ENCODE measurements at regions not wholly inside any gene's neighbourhood (a gene's known extent, or its start where the extent isn't known, plus 50 kb on each side); places are given as distances from the start of the nearest gene placed in this dataset.

DNA sequence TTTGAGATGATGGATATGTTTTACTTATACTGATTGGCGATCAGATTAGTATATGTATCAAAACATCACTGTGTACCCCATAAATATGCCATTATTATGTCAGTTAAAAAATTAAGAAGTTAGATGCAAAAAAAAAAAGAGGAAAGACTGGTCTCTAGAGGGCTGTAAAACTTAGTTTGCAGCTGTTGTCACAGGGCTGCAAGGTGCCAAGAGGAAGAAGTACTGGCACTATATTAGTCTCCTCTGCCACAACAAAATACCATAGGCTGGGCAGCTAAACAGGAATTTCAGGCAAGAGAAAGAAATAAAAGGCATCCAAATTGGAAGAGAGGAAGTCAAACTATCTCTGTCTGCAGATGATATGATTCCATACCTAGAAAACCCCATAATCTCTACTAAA lies 177.8 kb upstream of the PLPP4 start:
- FAIRE-seq (no peak), DNase-seq (ENCODE audit: low spot score) (no peak)

DNA sequence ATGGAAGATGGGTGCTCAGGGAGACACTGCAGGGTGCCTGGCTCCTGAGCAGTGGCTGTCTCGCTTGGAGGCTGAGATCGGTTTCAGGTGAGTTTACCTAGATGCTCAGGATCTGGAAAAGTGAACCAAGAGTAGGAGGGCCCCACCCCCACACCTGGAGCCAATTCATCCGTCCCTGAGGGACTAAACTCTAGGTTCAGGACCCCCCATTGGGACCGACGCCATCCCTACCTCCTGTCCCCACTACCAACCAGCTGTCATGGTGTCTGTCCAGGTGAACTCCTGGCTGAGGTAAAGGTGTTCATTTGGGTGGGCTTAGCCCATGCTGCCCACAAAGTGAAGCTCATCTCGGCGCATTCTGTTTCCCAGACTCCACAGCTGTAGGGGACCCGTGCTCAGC lies 174.6 kb upstream of the PLPP4 start:
- FAIRE-seq (no peak), DNase-seq (ENCODE audit: low spot score) (no peak)

DNA sequence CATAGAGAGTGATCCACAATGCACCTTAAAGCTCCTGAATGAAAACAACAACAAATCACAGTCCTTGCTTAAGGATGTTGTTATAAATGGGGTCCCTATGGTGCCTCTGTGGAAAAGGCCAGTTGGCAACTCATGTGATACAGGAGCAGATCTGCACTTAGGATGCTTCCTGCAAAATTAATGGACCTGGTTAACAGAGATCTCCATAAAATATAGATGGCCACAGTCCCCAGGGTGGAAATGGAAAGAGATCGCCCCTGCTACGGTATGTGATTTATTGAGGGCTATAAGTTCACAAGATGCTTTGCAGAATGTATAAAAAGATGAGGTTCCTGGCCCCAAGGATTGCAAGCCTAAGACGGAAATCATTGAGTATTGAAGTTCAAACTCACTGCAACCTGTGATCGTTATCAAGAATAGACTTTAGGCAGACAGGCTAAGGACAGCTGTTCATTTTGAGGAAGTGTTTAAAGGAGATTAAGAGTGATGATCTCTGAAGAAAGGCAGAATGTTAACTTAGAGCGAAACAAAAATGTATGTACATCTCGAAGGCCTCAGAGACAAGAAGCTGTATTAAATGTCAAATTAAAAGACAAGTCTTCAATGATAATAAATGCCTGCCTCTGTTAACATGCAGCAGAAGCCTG lies 174.1 kb upstream of the PLPP4 start:
- FAIRE-seq (no peak), DNase-seq (ENCODE audit: low spot score) (no peak)

DNA sequence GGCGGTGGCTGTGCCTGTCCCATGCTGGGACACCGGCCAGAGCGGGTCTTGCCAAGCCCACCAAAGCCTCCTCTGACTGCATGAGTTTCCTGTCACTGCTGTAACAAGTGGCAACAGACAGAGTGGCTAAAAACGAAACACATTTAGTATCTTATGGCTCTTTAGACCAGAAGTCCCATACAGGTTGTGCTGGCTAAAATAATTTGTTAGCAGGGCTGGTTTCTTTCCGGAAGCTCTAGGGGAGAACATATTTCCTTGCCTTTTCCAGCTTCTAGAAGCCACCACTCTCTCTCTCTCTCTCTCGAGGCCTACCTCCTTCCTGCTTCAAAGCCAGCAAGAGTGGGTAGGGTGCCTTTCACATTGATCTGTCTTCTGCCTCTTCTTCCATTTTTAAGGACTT lies 171.6 kb upstream of the PLPP4 start:
- FAIRE-seq (no peak), DNase-seq (ENCODE audit: low spot score) (no peak)

GRCh38 chr10:120286280-120286679 lies 170.7 kb upstream of the PLPP4 start:
- DNase-seq (ENCODE audit: low spot score) (no peak), FAIRE-seq (no peak)

- DNase-seq (ENCODE audit: low spot score) (no peak), FAIRE-seq (no peak)
Observed at GRCh38 chr10:120300513-120300912, 156.5 kb upstream of the PLPP4 start.

GRCh38 chr10:120308589-120308988 lies 148.4 kb upstream of the PLPP4 start:
- DNase-seq (ENCODE audit: low spot score) (no peak), FAIRE-seq (no peak)

DNA sequence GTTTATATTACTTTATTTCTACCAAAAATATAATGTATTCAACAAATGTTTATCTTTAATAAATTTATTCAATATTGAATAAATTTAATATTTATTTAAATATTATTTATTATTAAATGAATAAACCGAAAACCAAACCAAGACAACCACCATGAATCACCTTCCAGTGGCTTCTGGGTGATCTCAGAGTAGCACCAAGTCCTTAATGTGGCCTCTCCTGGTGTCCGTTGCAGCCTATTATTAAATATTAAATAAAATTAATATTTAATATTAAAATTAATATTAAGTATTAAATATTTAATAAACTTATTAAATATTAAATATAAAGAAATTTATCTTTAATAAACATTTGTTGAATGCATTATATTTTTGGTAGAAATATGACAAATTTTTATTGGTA lies 143.3 kb upstream of the PLPP4 start:
- no peak for FAIRE-seq

GRCh38 chr10:120314442-120314841 lies 142.6 kb upstream of the PLPP4 start:
- DNase-seq (ENCODE audit: low spot score) (no peak), FAIRE-seq (no peak)

More for the DNA sequence above, 143.3 kb upstream of the PLPP4 start:
- DNase-seq (ENCODE audit: low spot score): no peak

- no peak for FAIRE-seq
- no peak for DNase-seq (ENCODE audit: low spot score)
Observed at GRCh38 chr10:120318862-120319261, 138.2 kb upstream of the PLPP4 start.

- DNase-seq (ENCODE audit: low spot score) (no peak), FAIRE-seq (no peak)
Observed at GRCh38 chr10:120327675-120328074, 129.4 kb upstream of the PLPP4 start.

DNA sequence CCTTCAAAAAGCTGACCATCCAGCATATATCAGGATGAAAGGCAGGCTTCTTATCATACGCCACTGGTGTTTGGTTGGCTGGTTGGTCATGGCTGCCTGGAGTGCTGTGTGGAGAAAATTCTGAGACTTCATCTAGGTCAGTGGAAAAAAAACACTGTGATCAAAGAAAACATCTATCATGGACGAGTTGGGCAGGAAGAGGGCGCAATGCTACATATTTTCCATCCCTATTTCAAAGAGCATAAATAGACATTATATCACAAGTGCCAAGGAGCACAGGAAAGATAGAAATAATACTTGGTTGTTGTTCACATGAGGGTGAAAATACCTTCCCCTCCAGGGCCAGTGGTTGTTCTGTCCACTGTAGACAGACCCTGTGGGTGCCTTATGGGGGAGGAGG lies 128.4 kb upstream of the PLPP4 start:
- FAIRE-seq: no peak
- no peak for DNase-seq (ENCODE audit: low spot score)

- FAIRE-seq (no peak), DNase-seq (ENCODE audit: low spot score) (peak; percentile 49)
Observed at GRCh38 chr10:120335553-120335952, 121.5 kb upstream of the PLPP4 start.

DNA sequence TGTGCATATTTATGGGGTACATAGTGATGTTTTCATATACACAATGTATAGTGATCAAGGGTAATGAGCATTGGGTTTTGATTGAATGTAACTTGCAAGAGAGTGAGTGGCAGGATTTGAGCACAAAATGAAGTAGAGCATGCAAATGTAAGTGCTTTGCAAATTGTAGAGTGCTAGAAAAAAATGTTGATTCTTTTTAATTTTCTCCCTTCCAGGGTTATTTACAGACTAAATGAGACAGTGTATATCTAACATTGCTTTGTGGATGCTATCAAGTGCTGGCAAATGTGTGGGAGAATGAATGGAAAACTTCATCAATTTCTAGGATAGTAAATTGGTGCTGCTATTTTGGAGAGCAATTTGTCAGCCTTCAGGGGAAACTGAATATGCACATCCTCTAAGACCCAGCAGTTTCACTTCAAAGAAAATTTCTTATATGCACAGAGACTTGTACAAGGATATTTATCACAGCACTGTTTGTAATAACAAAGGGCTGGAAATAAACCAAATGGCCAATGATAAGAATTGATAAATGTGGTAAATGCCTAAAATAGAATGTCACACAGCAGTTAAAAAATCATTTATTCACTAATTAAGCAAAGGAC lies 120.6 kb upstream of the PLPP4 start:
- FAIRE-seq: no peak
- DNase-seq (ENCODE audit: low spot score): no peak

DNA sequence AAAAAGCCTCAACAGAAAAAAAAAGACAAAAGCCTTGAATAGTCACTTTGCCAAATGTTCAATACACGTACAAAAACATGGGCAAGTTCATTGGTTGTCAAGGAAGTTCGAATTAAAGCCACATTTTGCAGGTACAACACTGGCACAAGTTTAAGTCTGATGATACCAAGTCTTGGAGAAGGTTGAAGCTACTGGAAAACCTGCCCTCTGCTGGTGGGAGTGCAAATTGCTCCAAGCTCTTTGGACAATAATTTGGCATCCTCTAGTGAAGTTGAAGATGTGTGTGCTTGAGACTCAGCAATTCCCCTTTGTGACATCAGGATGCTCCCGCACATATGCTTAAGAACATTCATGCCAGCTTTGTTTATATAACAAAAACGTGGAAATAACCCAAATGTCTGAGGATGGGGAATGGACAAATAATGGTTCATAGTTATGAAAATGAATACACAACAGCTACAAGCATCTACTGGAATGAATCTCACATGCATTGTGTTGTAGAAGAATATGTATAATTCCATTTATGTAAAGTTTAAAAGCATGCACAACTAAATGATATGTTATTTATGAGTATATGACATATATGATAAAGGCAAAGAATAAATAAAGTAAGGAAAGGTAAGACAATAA lies 120.0 kb upstream of the PLPP4 start:
- DNase-seq (ENCODE audit: low spot score) (peak; percentile 26), FAIRE-seq (peak; percentile 46)

DNA sequence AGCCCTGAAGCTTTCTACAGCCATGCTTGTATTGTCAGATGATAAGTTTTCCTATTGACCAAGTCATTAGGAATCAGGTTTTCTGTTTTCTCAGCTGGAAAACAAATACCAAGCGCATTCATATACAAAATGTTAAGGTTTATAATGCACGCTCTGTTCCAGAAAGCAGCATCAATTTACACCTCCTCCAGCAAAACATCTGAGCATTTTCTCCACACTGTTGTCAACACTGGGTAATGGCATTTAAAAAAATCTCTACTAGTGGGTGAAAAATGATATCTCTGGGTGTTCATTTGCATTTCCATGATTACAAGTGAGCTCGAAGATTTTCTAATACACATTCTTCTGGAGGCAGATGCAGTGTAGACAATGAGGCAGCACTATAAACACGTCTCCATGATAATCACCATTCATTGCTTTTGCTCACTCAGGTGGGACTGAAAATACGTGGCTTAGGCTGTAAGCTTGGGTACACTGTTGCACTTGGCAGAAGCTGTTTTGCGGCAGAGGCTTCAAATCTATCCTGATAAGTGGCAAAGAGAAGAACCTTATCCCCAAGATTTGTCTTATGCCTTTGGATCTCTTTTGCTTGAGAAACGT lies 114.8 kb upstream of the PLPP4 start:
- FAIRE-seq (no peak), DNase-seq (ENCODE audit: low spot score) (no peak)

- FAIRE-seq (no peak), DNase-seq (ENCODE audit: low spot score) (no peak)
Observed at GRCh38 chr10:120345186-120345585, 111.8 kb upstream of the PLPP4 start.

GRCh38 chr10:120347644-120348043 lies 109.4 kb upstream of the PLPP4 start:
- DNase-seq (ENCODE audit: low spot score) (no peak), FAIRE-seq (no peak)

- DNase-seq (ENCODE audit: low spot score): no peak
- FAIRE-seq: no peak
Observed at GRCh38 chr10:120349069-120349468, 108.0 kb upstream of the PLPP4 start.

- FAIRE-seq (no peak), DNase-seq (ENCODE audit: low spot score) (no peak)
Observed at GRCh38 chr10:120355425-120355824, 101.6 kb upstream of the PLPP4 start.

GRCh38 chr10:120360571-120360970 lies 96.5 kb upstream of the PLPP4 start:
- DNase-seq (ENCODE audit: low spot score) (no peak), FAIRE-seq (no peak)

DNA sequence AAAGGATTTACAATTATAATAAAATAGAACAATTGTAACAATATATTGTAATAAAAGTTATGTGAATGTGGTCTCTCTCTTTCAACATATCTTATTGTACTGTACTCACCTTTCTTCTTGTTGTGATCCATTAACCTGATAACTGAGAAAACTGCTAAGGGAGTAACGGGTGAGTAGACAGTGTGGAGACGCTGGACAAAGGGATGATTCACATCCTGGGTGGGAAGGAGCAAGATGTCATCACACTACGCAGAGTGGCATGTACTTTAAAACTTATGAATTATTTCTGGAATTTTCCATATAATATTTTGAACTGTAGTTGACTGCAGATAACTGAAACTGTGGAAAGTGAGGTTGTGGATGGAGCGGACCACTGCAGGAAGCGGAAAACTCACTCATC lies 91.2 kb upstream of the PLPP4 start:
- DNase-seq (ENCODE audit: low spot score): peak; percentile 80
- peak; percentile 95 for FAIRE-seq

- DNase-seq (ENCODE audit: low spot score) (no peak), FAIRE-seq (no peak)
Observed at GRCh38 chr10:120367341-120367740, 89.7 kb upstream of the PLPP4 start.
